Kidney (tissue), 13 donors: ENCODE measurements at regions not wholly inside any gene's neighbourhood (a gene's known extent, or its start where the extent isn't known, plus 50 kb on each side); places are given as distances from the start of the nearest gene placed in this dataset.

Source experiments
- DNase-seq, 5 donors: peaks; one replicate each; pipeline ENCODE4 v3.0.0-alpha.2; 2013 to 2020
- FAIRE-seq: peaks from 2 replicates; lab custom pipeline; 2012; peaks lifted over from hg19 to GRCh38; lab: Jason Lieb, UNC
- H3K27ac ChIP-seq, 2 donors: one replicate each; pipeline ENCODE4 v1.7.0; 2013; ENCODE audit warnings: low read depth in 2 of 2, low read length in 2 of 2, inconsistent platforms in 1 of 2
- H3K27me3 ChIP-seq: one replicate; pipeline ENCODE4 v1.7.1; 2013; ENCODE audit warnings: low read length, inconsistent platforms; ENCODE audit not compliant: control insufficient read depth, insufficient read depth
- H3K36me3 ChIP-seq, 3 donors: one replicate each; pipeline versions ENCODE4 v1.7.0 to v1.7.1; 2013; ENCODE audit warnings: low read length in 3 of 3, control low read depth in 1 of 3, inconsistent platforms in 1 of 3; ENCODE audit not compliant: insufficient read depth in 3 of 3, control insufficient read depth in 2 of 3
- H3K4me1 ChIP-seq, 3 donors: one replicate each; pipeline versions ENCODE4 v1.7.0 to v1.7.1; 2013; ENCODE audit warnings: low read length in 3 of 3, inconsistent platforms in 1 of 3, low read depth in 1 of 3; ENCODE audit not compliant: control insufficient read depth in 2 of 3, insufficient read depth in 2 of 3
- H3K4me3 ChIP-seq, 3 donors: one replicate each; pipeline versions ENCODE4 v1.7.0 to v1.8.1; 2013; ENCODE audit warnings: low read length in 3 of 3, control low read depth in 1 of 3, inconsistent platforms in 1 of 3
- H3K9ac ChIP-seq, 3 donors: one replicate each; pipeline versions ENCODE4 v1.7.0 to v1.7.1; 2013; ENCODE audit warnings: low read length in 3 of 3, control low read depth in 1 of 3, inconsistent platforms in 1 of 3
- H3K9me3 ChIP-seq, 3 donors: one replicate each; pipeline versions ENCODE4 v1.7.0 to v1.7.1; 2013; ENCODE audit warnings: low read length in 3 of 3, control low read depth in 1 of 3, inconsistent platforms in 1 of 3; ENCODE audit not compliant: control insufficient read depth in 2 of 3, insufficient read depth in 1 of 3
- intact Hi-C: fragments of 100-400 bp; cut with DNase I; formaldehyde crosslinking; loops from one replicate; pipeline ENCODE4 v1.11.1; 2022
- TF ChIP-seq, protein P1 (sequence below): IDR thresholded peaks from 3 replicates; pipeline ENCODE4 v1.5.1; 2012; ENCODE audit warnings: mild to moderate bottlenecking, moderate library complexity, borderline replicate concordance; ENCODE audit not compliant: insufficient read depth; ENCODE audit errors: extremely low read depth
- donor health status: control.
- donor health status: control.
- donor health status: control.
- donor health status: control.
- donor health status: control.
- donor health status: DM: yes; HTN: yes; CAD: no.
- donor health status: Normal renal cell carcinoma (clear cell type).

DNA sequence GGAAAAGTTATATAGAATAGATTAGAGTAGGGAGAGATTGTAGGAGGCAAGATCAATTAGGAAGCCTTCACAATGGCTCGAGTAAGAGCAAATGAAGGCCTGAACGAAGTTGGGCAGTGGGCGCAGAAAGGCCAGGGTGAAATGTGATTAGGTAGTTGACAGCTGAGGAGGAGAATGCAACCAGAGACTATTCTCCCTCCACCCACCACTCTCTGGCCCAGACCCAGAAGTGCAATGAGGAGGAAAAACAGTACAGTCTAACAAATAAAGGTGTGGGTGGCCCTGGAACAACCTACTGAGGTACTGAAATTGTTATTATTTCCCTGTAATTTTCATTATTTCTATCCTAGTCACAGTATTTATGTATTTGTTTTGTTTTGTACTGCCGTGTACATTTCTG is 176.7 kb downstream of the SLC39A8 start:
- TF ChIP-seq, protein P1, sequence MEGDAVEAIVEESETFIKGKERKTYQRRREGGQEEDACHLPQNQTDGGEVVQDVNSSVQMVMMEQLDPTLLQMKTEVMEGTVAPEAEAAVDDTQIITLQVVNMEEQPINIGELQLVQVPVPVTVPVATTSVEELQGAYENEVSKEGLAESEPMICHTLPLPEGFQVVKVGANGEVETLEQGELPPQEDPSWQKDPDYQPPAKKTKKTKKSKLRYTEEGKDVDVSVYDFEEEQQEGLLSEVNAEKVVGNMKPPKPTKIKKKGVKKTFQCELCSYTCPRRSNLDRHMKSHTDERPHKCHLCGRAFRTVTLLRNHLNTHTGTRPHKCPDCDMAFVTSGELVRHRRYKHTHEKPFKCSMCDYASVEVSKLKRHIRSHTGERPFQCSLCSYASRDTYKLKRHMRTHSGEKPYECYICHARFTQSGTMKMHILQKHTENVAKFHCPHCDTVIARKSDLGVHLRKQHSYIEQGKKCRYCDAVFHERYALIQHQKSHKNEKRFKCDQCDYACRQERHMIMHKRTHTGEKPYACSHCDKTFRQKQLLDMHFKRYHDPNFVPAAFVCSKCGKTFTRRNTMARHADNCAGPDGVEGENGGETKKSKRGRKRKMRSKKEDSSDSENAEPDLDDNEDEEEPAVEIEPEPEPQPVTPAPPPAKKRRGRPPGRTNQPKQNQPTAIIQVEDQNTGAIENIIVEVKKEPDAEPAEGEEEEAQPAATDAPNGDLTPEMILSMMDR = no peak
- intact Hi-C loops = no loop called here
- H3K4me3 ChIP-seq = no peak overlapping the region
- H3K27me3 ChIP-seq = no peaks in the 10 kb centered on the region
- H3K9me3 ChIP-seq = no peaks in the 10 kb centered on the region
- no peaks in the 10 kb centered on the region for H3K4me1 ChIP-seq
- H3K36me3 ChIP-seq = no peaks in the 10 kb centered on the region
- peak in 1 of 5 donors; percentile 24 for DNase-seq
- no peak for FAIRE-seq
- no peak overlapping the region for H3K9ac ChIP-seq
- H3K27ac ChIP-seq = no peak overlapping the region

DNA sequence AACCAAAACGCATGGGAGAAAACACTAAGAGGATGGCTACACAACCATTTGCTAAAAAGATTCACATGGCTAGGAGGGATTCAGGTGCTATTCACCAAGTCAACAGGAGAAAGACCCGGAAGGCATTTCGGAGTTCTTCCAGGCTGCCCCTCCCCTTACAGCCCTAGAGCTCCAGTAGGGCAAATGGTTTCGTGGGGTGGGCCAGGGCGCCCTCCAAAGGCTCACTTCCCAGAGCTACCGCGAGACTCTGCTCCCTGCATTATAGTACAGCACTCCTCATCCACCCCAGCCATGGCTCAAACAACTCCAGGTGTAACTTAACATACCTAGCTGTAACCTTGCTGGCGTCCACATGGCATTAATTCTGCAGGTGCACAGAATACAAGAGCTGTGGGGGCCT is 179.7 kb downstream of the SLC39A8 start:
- no peaks in the 10 kb centered on the region for H3K27me3 ChIP-seq
- no peaks in the 10 kb centered on the region for H3K4me1 ChIP-seq
- no peak overlapping the region for H3K9ac ChIP-seq
- FAIRE-seq = no peak
- TF ChIP-seq, protein P1 = no peak
- H3K27ac ChIP-seq = no peak overlapping the region
- intact Hi-C loops = no loop called here
- no peak overlapping the region for H3K4me3 ChIP-seq
- H3K9me3 ChIP-seq = no peaks in the 10 kb centered on the region
- no peak for DNase-seq
- H3K36me3 ChIP-seq = no peaks in the 10 kb centered on the region

DNA sequence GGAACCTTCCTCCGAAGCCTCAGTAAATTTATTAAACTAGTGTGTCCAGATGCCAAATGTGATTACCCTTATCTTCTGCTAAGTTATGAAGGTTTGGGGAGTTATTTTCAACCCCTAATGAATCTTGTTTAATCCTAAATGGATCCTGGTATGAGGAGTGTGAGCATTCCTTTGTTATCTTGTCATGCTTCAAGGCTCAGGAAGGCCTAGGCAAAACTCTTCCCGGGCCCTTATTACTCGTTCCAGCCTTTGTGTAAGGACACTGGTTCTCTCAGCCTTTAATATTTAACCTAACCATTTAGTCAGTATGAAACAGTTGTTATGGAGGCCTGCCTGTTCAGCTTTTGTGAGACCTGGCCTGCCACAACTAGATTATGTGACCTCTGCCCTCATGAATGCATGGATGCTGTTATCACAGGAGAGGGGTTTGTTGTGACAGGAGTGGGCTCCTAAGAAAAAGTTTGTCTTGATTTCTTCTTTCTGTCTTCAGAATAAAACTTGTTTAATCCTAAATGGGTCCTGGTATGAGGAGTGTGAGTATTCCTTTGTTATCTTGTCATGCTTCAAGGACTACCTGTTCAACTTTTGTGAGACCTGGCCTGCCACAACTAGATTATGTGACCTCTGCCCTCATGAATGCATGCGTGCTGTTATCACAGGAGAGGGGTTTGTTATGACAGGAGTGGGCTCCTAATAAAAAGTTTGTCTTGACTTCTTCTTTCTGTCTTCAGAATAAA is 181.7 kb downstream of the SLC39A8 start:
- peak in 1 of 5 donors; percentile 33 for DNase-seq
- Histone ChIP-seq H3K36me3 (no peaks in the 10 kb centered on the region), H3K4me1 (no peaks in the 10 kb centered on the region), H3K9ac (no peak overlapping the region), H3K27ac (no peak overlapping the region), H3K4me3 (no peak overlapping the region), H3K27me3 (no peaks in the 10 kb centered on the region), H3K9me3 (no peaks in the 10 kb centered on the region)
- intact Hi-C loops = no loop called here
- no peak for FAIRE-seq
- TF ChIP-seq, protein P1 = no peak

DNA sequence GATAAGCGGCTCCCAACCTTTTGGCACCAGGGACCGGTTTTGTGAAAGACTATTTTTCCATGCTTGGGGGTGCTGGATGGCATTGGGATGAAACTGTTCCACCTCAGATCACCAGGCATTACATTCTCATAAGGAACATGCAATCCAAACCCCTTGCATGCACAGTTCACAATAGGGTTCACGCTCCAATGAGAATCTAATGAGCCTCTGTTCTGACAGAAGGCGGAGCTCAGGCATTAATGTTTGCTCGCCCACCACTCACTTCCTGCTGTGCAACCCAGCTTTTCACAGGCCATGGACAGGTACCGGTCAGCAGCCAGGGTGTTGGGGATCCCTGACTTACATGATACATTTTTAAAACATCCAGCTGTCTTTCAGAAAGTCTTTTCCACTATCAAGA is 187.3 kb downstream of the SLC39A8 start:
- Histone ChIP-seq H3K27me3 (no peaks in the 10 kb centered on the region), H3K36me3 (no peaks in the 10 kb centered on the region), H3K27ac (no peak overlapping the region), H3K4me1 (no peaks in the 10 kb centered on the region), H3K4me3 (no peak overlapping the region), H3K9ac (no peak overlapping the region), H3K9me3 (no peaks in the 10 kb centered on the region)
- DNase-seq (peak in 2 of 5 donors; percentile 16 to 32), FAIRE-seq (no peak)
- TF ChIP-seq, protein P1 = no peak
- intact Hi-C loops = no loop called here
